ENCODE measurements at regions not wholly inside any gene's neighbourhood (a gene's known extent, or its start where the extent isn't known, plus 50 kb on each side); places are given as distances from the start of the nearest gene placed in this dataset.

DNA sequence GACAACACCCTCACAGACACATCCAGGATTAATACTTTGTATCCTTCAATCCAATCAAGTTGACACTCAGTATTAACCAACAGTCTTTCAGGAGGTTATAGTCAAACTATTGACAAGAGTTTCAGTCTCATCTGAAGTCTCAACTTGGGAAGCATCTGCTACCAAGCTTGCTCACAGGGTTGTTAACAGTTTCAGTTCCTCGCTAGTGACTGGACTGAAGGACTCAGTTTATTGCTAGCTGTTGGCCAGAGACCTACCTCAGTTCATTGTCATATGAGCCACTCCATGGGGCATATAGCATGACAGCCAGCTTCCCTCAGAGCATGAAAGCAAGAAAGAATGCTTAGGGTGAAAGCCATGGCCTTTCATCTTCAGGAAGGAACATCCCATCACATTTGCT is 228.6 kb downstream of the EPHA4 start:
- no peak for DNase-seq

DNA sequence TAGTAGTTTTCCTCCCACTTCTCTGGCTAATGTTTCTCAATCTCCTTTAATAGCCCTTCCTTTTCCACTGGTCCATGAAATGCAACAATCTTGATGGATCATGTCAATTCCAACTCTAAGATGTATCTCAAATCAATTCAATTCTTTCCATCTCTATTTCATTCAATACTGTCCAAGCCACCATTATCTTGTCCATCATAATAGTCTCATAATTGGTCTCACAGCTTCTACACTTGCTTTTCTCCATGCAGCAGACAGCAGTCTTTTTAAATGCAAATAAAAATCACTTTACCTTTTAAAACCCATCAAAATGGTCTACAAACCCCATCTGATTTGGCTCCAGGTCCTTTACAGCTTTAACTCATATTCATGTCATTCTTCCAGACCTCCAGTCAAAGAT is 226.6 kb downstream of the EPHA4 start:
- no peak for DNase-seq

DNA sequence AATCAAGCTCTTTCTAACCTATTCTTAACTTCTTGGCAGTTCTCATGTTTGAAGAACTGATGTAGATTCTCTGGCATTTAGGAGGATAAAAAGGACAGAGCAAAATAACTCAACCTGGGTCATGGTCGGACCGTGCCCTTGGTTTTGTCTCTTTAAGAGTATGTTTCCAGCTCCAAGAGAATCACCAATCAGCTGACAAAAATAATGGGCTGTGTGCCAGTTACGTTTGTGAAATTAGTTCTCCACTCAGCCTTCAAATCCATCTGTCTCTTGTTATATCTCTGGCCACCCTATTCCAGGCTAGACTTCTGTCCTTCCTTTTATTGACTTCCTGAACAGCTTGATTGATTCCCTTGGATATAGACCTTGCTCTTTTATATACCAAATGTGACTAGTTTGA is 225.7 kb downstream of the EPHA4 start:
- DNase-seq: no peak

DNA sequence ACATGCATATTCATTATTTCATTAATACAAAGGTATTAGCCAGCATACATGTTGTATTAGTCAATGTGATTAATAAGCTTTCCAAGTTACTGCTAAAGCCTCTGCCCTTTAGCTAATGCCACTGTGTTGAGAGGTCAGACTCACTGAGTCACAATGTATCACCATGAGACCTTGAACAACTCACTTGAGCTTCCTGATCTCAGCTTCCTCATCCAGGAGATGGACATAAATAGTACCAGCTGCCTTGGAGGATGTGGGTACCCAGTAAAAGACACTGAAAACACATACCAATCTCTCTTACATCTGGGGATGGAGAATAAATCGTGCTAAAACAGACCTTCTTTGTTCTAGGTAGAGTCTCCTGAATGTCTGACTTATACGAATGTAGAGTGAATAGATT is 224.6 kb downstream of the EPHA4 start:
- DNase-seq: no peak

DNA sequence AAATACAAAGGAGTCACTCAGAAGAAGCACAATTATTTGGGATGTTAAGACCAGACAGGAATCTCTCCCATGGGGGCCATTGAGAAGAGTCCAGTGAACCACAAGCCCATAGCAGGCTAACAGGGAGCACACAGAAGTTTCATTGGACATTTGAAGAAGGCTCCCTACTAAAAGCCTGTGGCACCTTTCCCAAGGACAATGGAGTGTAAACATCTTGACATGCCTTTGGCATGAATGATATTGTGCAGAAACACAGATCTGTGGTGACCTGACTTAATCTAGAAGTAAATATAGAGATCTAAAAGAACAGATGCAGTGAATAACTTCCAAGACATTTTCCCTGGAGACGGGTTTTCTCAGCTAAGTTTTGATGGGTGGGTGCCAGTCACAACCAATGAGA is 221.5 kb downstream of the EPHA4 start:
- DNase-seq: no peak

DNA sequence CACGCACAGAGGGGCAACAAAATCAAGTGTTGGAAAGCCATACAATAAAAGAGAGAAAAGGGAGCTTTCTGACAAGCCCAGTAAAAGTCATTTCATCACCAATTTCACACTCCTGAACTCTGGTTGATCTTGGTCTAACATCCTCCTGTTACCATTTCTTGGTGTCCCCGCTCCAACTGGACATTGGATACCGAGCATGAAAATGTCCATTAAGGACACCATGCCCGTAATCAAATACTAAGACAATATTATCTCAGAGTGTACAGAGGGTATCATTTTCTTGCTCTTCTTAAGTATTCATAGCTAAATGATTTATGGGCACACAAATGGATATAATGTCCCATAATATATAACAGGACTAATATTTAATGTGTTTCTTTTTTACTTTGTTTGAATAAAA is 218.9 kb downstream of the EPHA4 start:
- no peak for DNase-seq

DNA sequence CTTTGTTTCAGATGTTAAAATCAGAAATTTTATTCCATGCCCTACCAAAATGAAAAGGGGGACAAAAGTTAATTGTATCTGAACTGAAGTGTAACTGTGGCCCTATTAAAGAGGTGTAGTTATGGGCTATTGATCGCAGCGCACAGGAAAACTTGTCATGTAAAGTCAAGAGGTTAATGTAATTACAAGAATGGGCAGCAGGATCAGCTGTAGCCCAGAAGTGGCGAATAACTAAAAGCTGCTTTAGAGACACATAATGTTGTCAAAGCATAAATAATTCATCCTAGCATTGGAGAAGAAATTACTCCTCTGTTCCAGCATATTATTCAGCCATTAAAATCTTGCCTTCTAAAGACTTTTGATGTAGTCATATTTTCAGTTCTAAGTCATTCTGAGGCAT is 211.8 kb downstream of the EPHA4 start:
- DNase-seq: no peak

DNA sequence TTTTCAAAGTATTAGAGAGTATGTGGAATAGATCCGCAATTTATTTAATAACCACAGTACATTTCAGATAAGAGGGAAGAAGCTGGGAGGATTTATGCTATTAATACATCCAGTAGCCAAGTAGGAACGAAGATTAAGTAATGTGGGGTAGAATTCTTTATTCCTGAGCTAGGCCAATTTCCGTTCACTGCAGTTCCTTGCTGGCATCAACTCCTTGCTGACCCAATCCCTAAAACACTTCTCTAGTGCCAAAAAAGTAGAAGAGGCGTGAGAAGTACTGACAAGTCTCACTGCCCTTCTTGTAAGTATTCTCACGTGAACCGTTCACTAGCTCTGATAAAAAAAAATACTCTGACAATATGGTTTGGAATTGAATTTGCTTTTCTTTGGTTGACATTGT is 211.4 kb downstream of the EPHA4 start:
- DNase-seq: no peak

DNA sequence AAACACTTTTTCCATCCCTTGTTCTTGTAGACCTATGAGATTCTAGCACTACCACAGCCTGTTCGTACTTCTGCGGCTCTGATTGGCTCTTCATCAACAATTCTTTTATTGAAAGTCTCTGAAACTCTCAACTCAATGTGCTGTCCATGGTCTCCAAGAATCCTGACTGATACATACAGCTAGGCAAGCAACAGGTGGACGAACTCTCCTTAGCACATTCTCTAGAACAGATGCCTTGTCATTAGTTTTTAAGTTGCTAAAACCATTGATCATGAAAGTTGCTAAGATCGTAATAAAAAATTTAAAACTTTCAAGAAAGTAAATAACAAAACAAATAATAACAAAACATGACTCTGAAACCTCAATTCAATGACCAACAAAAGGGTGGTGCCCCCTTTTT is 210.5 kb downstream of the EPHA4 start:
- no peak for DNase-seq

DNA sequence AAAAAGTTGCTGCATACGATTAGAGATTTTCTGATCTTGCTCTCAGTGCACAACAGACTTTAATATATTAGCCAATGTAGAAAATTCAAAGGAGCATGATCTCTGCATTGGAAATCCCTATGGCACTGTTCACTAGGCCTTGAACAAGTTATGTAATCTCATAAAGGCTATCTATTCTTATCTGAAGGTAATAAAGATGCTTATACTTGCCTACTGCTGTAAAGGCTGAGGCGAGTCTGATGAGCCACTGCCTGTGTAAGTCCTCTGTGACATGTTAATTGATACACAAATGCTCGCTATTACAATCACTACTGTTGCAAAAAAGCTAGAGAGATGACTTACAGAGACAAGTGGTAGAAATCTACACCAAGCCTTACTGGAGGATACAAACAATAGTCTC is 207.4 kb downstream of the EPHA4 start:
- no peak for DNase-seq

All from inflammatory macrophage treated with lipopolysaccharide for 4 hours (primary cell).